RWPE2 (cell line): ENCODE measurements at regions not wholly inside any gene's neighbourhood (a gene's known extent, or its start where the extent isn't known, plus 50 kb on each side); places are given as distances from the start of the nearest gene placed in this dataset.

Experiments
- ATAC-seq: fragments of 200-7000 bp; cut with Tn5 transposase; 3 replicates; pipeline ENCODE4 v1.9.1; 2021; ENCODE audit warnings: low read depth
- DNase-seq: peaks from one replicate; pipeline ENCODE4 v3.0.0-alpha.2; 2020; ENCODE audit warnings: low spot score
- H3K27ac ChIP-seq: fragments of 450-650 bp; 2 replicates; pipeline ENCODE4 v1.5.1; 2017; ENCODE audit warnings: mild to moderate bottlenecking; ENCODE audit not compliant: poor library complexity, severe bottlenecking
- H3K27me3 ChIP-seq: fragments of 250-450 bp; sonication (Bioruptor Pico); 2 replicates; pipeline ENCODE4 v1.5.1; 2021; ENCODE audit warnings: mild to moderate bottlenecking, moderate library complexity; ENCODE audit not compliant: insufficient read depth, poor library complexity, severe bottlenecking
- H3K36me3 ChIP-seq: fragments of 250-450 bp; sonication (Bioruptor Pico); 2 replicates; pipeline ENCODE4 v1.5.1; 2020; ENCODE audit warnings: low read depth, mild to moderate bottlenecking, moderate library complexity
- H3K4me1 ChIP-seq: fragments of 250-450 bp; sonication (Bioruptor Pico); 2 replicates; pipeline ENCODE4 v1.5.1; 2021; ENCODE audit warnings: mild to moderate bottlenecking, moderate library complexity; ENCODE audit not compliant: insufficient read depth, poor library complexity, severe bottlenecking
- H3K4me3 ChIP-seq: fragments of 250-450 bp; sonication (Bioruptor Pico); 2 replicates; pipeline ENCODE4 v1.5.1; 2021; ENCODE audit warnings: mild to moderate bottlenecking, moderate library complexity; ENCODE audit not compliant: severe bottlenecking
- H3K9me3 ChIP-seq: fragments of 250-450 bp; sonication (Bioruptor Pico); 2 replicates; pipeline ENCODE4 v1.5.1; 2021; ENCODE audit warnings: mild to moderate bottlenecking, moderate library complexity; ENCODE audit not compliant: severe bottlenecking
- CTCF ChIP-seq: fragments of 450-650 bp; IDR thresholded peaks from one replicate; pipeline ENCODE4 v1.5.1; 2017; ENCODE audit warnings: mild to moderate bottlenecking, moderate library complexity; ENCODE audit not compliant: poor library complexity, severe bottlenecking

GRCh38 chr5:54696931-54697330, 179.4 kb downstream of the SNX18 start:
- TF ChIP-seq CTCF = no peak
- Histone ChIP-seq H3K27me3 (no peaks in the 10 kb centered on the region), H3K4me1 (peaks cover 14% of the 10 kb centered on the region), H3K27ac (no peak overlapping the region), H3K4me3 (no peak overlapping the region), H3K36me3 (no peaks in the 10 kb centered on the region), H3K9me3 (no peaks in the 10 kb centered on the region)
- ATAC-seq (no peak), DNase-seq (no peak)

GRCh38 chr5:54696346-54696745, 178.8 kb downstream of the SNX18 start:
- Histone ChIP-seq H3K4me3 (no peak overlapping the region), H3K4me1 (peaks cover 9% of the 10 kb centered on the region), H3K36me3 (no peaks in the 10 kb centered on the region), H3K27ac (no peak overlapping the region), H3K9me3 (no peaks in the 10 kb centered on the region), H3K27me3 (no peaks in the 10 kb centered on the region)
- no peak for TF ChIP-seq CTCF
- DNase-seq = no peak
- no peak for ATAC-seq

GRCh38 chr5:54695198-54695966, 177.8 kb downstream of the SNX18 start:
- ATAC-seq = no peak
- no peak for TF ChIP-seq CTCF
- Histone ChIP-seq H3K4me1 (no peaks in the 10 kb centered on the region), H3K4me3 (no peak overlapping the region), H3K9me3 (no peaks in the 10 kb centered on the region), H3K27ac (no peak overlapping the region), H3K36me3 (no peaks in the 10 kb centered on the region), H3K27me3 (no peaks in the 10 kb centered on the region)
- DNase-seq = no peak

- H3K9me3 ChIP-seq = no peaks in the 10 kb centered on the region
- H3K36me3 ChIP-seq = no peaks in the 10 kb centered on the region
- DNase-seq = no peak
- H3K4me1 ChIP-seq = no peaks in the 10 kb centered on the region
- ATAC-seq = no peak
- no peak overlapping the region for H3K4me3 ChIP-seq
- H3K27me3 ChIP-seq = no peaks in the 10 kb centered on the region
- TF ChIP-seq CTCF = no peak
- no peak overlapping the region for H3K27ac ChIP-seq
Observed at GRCh38 chr5:54693936-54694657, 176.5 kb downstream of the SNX18 start.

- Histone ChIP-seq H3K4me1 (no peaks in the 10 kb centered on the region), H3K9me3 (no peaks in the 10 kb centered on the region), H3K36me3 (no peaks in the 10 kb centered on the region), H3K27ac (no peak overlapping the region), H3K27me3 (no peaks in the 10 kb centered on the region), H3K4me3 (no peak overlapping the region)
- ATAC-seq (no peak), DNase-seq (no peak)
- TF ChIP-seq CTCF = no peak
Observed at GRCh38 chr5:54692631-54693030, 175.1 kb downstream of the SNX18 start.
